Bronchial epithelial cell (primary cell): ENCODE measurements at regions not wholly inside any gene's neighbourhood (a gene's known extent, or its start where the extent isn't known, plus 50 kb on each side); places are given as distances from the start of the nearest gene placed in this dataset.
A peak's percentile ranks its signal among the peaks of the same experiment; 100 is the strongest.

Experiments
- DNase-seq: peaks from one replicate; pipeline ENCODE4 v3.0.0-alpha.2; 2010; ENCODE audit warnings: low read depth
- FAIRE-seq: peaks from 2 replicates; lab custom pipeline; 2011; peaks lifted over from hg19 to GRCh38; lab: Jason Lieb, UNC
- H3K27me3 ChIP-seq: 2 replicates; pipeline ENCODE4 v1.5.1; 2011; ENCODE audit warnings: low read length; ENCODE audit not compliant: control insufficient read depth, insufficient read depth
- H3K36me3 ChIP-seq: 2 replicates; pipeline ENCODE4 v1.5.1; 2011; ENCODE audit warnings: low read length; ENCODE audit not compliant: control insufficient read depth, insufficient read depth
- H3K4me3 ChIP-seq: 2 replicates; pipeline ENCODE4 v1.5.1; 2011; ENCODE audit warnings: mild to moderate bottlenecking, low read depth, low read length, control low read depth
- TF ChIP-seq, protein P1 (sequence below): IDR thresholded peaks from 2 replicates; pipeline ENCODE4 v1.5.1; 2011; ENCODE audit warnings: mild to moderate bottlenecking, moderate library complexity, low read length, control low read depth, inconsistent platforms; ENCODE audit not compliant: insufficient read depth, severe bottlenecking

DNA sequence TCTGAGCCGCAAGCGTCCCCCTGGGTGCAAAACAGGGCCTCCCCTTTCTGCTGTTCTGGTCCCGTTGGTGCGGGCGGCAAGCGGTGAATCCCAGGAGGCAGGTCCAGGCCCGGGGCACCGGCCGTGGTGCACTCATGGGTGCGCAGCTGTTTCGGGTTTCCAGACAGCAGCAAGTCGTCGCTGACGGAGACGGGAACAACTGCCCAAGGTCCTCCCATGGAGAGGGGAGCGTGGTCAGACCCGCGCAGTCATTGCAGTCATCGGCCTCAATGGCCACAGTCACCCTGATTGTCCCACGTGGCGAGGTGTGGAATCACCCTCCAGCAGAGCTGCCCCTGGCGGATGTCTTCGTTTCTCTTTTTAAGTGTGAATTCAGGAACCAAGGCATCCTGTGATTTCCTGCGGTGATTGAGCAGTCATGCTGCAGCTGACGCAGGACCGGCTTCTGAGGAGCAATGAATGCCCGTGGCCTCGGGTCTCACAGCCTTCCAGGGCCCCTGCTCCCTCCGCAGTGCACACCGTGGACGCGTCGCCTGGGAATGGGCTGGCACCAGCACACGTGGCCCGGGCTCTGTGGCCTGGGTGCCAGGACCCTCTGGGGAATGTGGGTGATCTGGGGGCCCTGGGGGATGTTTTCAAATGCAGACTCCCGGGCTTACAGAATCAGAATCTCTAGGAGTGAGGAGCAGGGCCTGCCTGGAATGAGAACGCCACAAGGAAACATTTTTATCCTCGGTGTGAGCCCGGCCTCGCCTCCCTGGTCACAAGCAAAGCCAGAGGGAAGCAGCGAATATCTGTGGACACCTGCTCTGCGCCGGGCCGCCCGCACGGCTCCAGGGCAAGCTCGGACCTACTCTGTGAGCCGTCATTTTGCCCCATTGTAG lies 244.2 kb upstream of the SALL3 start:
- FAIRE-seq, result no peak
- Histone ChIP-seq H3K27me3 (no peaks in the 10 kb centered on the region), H3K36me3 (no peaks in the 10 kb centered on the region), H3K4me3 (no peak overlapping the region)
- TF ChIP-seq, protein P1, sequence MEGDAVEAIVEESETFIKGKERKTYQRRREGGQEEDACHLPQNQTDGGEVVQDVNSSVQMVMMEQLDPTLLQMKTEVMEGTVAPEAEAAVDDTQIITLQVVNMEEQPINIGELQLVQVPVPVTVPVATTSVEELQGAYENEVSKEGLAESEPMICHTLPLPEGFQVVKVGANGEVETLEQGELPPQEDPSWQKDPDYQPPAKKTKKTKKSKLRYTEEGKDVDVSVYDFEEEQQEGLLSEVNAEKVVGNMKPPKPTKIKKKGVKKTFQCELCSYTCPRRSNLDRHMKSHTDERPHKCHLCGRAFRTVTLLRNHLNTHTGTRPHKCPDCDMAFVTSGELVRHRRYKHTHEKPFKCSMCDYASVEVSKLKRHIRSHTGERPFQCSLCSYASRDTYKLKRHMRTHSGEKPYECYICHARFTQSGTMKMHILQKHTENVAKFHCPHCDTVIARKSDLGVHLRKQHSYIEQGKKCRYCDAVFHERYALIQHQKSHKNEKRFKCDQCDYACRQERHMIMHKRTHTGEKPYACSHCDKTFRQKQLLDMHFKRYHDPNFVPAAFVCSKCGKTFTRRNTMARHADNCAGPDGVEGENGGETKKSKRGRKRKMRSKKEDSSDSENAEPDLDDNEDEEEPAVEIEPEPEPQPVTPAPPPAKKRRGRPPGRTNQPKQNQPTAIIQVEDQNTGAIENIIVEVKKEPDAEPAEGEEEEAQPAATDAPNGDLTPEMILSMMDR, result no peak
- DNase-seq, result no peak

- Histone ChIP-seq H3K36me3 (no peaks in the 10 kb centered on the region), H3K27me3 (no peaks in the 10 kb centered on the region), H3K4me3 (no peak overlapping the region)
- FAIRE-seq, result no peak
- no peak for DNase-seq
- TF ChIP-seq, protein P1, result no peak
Observed at GRCh38 chr18:78736015-78736690, 243.5 kb upstream of the SALL3 start.

GRCh38 chr18:78737006-78737915 lies 242.4 kb upstream of the SALL3 start:
- FAIRE-seq (peak; percentile 18), DNase-seq (no peak)
- H3K36me3 ChIP-seq, result no peaks in the 10 kb centered on the region
- TF ChIP-seq, protein P1, result no peak
- no peaks in the 10 kb centered on the region for H3K27me3 ChIP-seq
- H3K4me3 ChIP-seq, result no peak overlapping the region

DNA sequence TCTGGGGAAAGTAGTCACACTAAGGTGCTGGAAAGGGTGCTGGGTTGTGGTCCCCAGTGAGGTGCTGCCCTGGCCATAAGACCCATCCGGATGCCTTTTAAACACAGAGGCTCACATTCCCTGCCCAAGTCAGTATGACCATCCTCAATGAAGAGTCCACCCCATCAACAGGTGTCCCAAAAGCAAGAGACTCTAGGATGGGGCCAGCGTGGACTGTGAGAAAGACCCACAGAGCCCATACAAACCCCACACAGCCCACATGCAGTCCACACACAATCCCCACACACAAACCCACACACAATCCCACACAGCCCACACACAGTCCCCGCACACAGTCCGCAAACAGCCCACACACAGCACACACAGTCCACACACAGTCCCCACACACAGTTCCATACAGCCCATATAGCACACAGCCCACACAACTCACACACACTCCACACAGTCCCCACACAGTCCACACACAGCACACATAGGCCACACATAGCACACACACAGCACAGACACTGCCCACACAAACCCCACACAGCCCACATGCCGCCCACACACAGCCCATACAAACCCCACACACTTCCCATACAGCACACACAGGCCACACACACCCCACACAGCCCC lies 241.4 kb upstream of the SALL3 start:
- TF ChIP-seq, protein P1, result no peak
- no peaks in the 10 kb centered on the region for H3K27me3 ChIP-seq
- H3K4me3 ChIP-seq, result no peak overlapping the region
- no peaks in the 10 kb centered on the region for H3K36me3 ChIP-seq
- DNase-seq (no peak), FAIRE-seq (no peak)

DNA sequence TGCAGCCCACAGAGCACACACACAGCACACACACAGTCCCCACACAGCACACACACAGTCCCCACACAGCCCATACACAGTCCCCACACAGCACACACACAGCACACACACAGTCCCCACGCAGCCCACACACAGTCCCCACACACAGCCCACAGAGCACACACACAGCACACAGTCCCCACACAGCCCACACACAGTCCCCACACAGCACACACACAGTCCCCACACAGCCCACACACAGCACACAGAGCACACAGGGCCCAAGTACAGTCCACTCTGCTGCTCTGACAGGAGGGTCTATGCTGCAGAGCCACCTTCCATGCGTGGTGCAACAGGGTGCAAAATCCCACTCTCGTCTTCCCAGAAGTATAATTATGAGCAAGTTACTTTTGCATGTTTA lies 240.5 kb upstream of the SALL3 start:
- DNase-seq, result no peak
- FAIRE-seq, result no peak
- TF ChIP-seq, protein P1, result no peak
- Histone ChIP-seq H3K4me3 (no peak overlapping the region), H3K27me3 (no peaks in the 10 kb centered on the region), H3K36me3 (no peaks in the 10 kb centered on the region)
